Esophagus muscularis mucosa (tissue), 3 donors: ENCODE measurements at regions not wholly inside any gene's neighbourhood (a gene's known extent, or its start where the extent isn't known, plus 50 kb on each side); places are given as distances from the start of the nearest gene placed in this dataset.

Experiments
- POLR2A ChIP-seq: fragments of 450-650 bp; IDR thresholded peaks from one replicate; pipeline ENCODE4 v1.6.1; 2017; ENCODE audit warnings: antibody characterized with exemption, moderate library complexity, mild to moderate bottlenecking, low read depth
- TF ChIP-seq, protein P1 (sequence below), 3 experiments: fragments of 200-600 bp in 2 of 3; fragments of 450-650 bp in 1 of 3; sonication (generic) in 2 of 3; IDR thresholded peaks; one replicate each; pipeline ENCODE4 v1.5.1; 2017 to 2019; ENCODE audit warnings: antibody characterized with exemption in 3 of 3, mild to moderate bottlenecking in 2 of 3, moderate library complexity in 1 of 3

DNA sequence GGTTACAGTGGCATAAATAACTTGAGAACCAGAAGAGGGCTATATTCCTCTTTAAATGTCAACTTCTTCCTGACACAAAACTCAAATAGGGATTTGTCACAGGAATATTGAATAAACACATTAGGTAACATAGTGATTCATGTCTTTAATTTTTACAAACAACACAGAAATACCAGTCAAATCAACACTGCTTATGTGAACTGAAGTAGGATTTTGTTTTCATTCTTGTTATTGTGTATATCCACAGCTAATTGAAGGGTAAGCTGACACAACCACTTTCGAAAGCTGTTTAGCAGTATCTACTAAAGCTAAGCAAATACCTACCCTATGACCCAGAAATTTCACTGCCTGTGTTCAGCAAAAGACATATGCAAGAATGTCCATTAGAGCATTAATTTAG is 120.4 kb upstream of the EOLA2 start:
- TF ChIP-seq, protein P1, sequence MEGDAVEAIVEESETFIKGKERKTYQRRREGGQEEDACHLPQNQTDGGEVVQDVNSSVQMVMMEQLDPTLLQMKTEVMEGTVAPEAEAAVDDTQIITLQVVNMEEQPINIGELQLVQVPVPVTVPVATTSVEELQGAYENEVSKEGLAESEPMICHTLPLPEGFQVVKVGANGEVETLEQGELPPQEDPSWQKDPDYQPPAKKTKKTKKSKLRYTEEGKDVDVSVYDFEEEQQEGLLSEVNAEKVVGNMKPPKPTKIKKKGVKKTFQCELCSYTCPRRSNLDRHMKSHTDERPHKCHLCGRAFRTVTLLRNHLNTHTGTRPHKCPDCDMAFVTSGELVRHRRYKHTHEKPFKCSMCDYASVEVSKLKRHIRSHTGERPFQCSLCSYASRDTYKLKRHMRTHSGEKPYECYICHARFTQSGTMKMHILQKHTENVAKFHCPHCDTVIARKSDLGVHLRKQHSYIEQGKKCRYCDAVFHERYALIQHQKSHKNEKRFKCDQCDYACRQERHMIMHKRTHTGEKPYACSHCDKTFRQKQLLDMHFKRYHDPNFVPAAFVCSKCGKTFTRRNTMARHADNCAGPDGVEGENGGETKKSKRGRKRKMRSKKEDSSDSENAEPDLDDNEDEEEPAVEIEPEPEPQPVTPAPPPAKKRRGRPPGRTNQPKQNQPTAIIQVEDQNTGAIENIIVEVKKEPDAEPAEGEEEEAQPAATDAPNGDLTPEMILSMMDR (IDR thresholded peaks at IDR 0.05): no peak
- TF ChIP-seq POLR2A: no peak
